GM23338 (cell line): ENCODE measurements at regions not wholly inside any gene's neighbourhood (a gene's known extent, or its start where the extent isn't known, plus 50 kb on each side); places are given as distances from the start of the nearest gene placed in this dataset.

Source experiments
- ATAC-seq: fragments of 200-7000 bp; cut with Tn5 transposase; 3 replicates; pipeline ENCODE4 v1.9.1; 2020
- DNase-seq: peaks from one replicate; pipeline ENCODE4 v3.0.0-alpha.2; 2015; ENCODE audit warnings: low spot score
- H2AFZ ChIP-seq: fragments of 200-600 bp; sonication (generic); 2 replicates; pipeline ENCODE4 v1.8.0; 2016; ENCODE audit warnings: antibody characterized with exemption, mild to moderate bottlenecking, moderate library complexity
- H3F3A ChIP-seq: fragments of 200-600 bp; sonication (generic); replicated peaks from 2 replicates; pipeline ENCODE4 v1.8.0; 2017; ENCODE audit warnings: antibody characterized with exemption, mixed run types, low read depth
- H3K27ac ChIP-seq: fragments of 200-600 bp; sonication (generic); 2 replicates; pipeline ENCODE4 v1.6.1; 2016; ENCODE audit warnings: low read depth
- H3K27me3 ChIP-seq: fragments of 200-600 bp; sonication (generic); 2 replicates; pipeline ENCODE4 v1.8.0; 2016; ENCODE audit warnings: mild to moderate bottlenecking, mixed run types, moderate library complexity; ENCODE audit not compliant: insufficient read depth
- H3K36me3 ChIP-seq: fragments of 200-600 bp; sonication (generic); 2 replicates; pipeline ENCODE4 v1.8.0; 2016; ENCODE audit warnings: mild to moderate bottlenecking; ENCODE audit not compliant: insufficient read depth
- H3K4me1 ChIP-seq: fragments of 200-600 bp; sonication (generic); 2 replicates; pipeline ENCODE4 v1.8.0; 2016; ENCODE audit warnings: mild to moderate bottlenecking, moderate library complexity; ENCODE audit not compliant: insufficient read depth
- H3K4me2 ChIP-seq: fragments of 200-600 bp; sonication (generic); 2 replicates; pipeline ENCODE4 v1.7.1; 2017; ENCODE audit warnings: mixed run types
- H3K4me3 ChIP-seq: fragments of 200-600 bp; sonication (generic); 2 replicates; pipeline ENCODE4 v1.6.1; 2016; ENCODE audit warnings: mixed run types
- H3K79me2 ChIP-seq: fragments of 200-600 bp; sonication (generic); replicated peaks from 2 replicates; pipeline ENCODE4 v1.8.0; 2017; ENCODE audit warnings: mild to moderate bottlenecking; ENCODE audit not compliant: insufficient read depth
- H3K9me2 ChIP-seq: fragments of 200-600 bp; sonication (generic); 2 replicates; pipeline ENCODE4 v1.8.0; 2017; ENCODE audit not compliant: insufficient read depth
- H4K20me1 ChIP-seq: fragments of 200-600 bp; sonication (generic); replicated peaks from 2 replicates; pipeline ENCODE4 v1.8.0; 2017; ENCODE audit warnings: mild to moderate bottlenecking; ENCODE audit not compliant: insufficient read depth
- H3K27ac Mint-ChIP-seq: 2 replicates; pipeline ENCODE4 v1.8.0; 2020; ENCODE audit warnings: inconsistent platforms, mild to moderate bottlenecking, moderate library complexity, mixed read lengths
- H3K27me3 Mint-ChIP-seq: 3 replicates; pipeline ENCODE4 v1.8.0; 2022; ENCODE audit warnings: low read depth, mild to moderate bottlenecking, moderate library complexity, mixed read lengths, inconsistent platforms; ENCODE audit not compliant: insufficient read depth, poor library complexity
- H3K36me3 Mint-ChIP-seq: 3 replicates; pipeline ENCODE4 v1.8.0; 2021; ENCODE audit warnings: low read depth, mild to moderate bottlenecking, inconsistent platforms, moderate library complexity, mixed read lengths
- H3K4me1 Mint-ChIP-seq: 3 replicates; pipeline ENCODE4 v1.8.0; 2020; ENCODE audit warnings: mild to moderate bottlenecking, inconsistent platforms, mixed read lengths
- H3K4me3 Mint-ChIP-seq: 3 replicates; pipeline ENCODE4 v1.8.0; 2021; ENCODE audit warnings: moderate library complexity, mild to moderate bottlenecking, inconsistent platforms, mixed read lengths
- H3K9me3 Mint-ChIP-seq: 3 replicates; pipeline ENCODE4 v1.8.0; 2020; ENCODE audit warnings: moderate library complexity, mild to moderate bottlenecking, inconsistent platforms, mixed read lengths
- CREB1 ChIP-seq: fragments of 250-450 bp; sonication (Bioruptor Pico); IDR thresholded peaks from 2 replicates; pipeline ENCODE4 v1.5.0; 2020; ENCODE audit warnings: low read depth, mild to moderate bottlenecking, moderate library complexity
- ETS1 ChIP-seq: IDR thresholded peaks from 2 replicates; pipeline ENCODE4 v1.6.1; 2016; ENCODE audit warnings: antibody characterized with exemption
- EZH2 ChIP-seq: fragments of 200-600 bp; sonication (generic); IDR thresholded peaks from one replicate; pipeline ENCODE4 v1.8.0; 2017; ENCODE audit warnings: antibody characterized with exemption, mild to moderate bottlenecking, low read depth; ENCODE audit not compliant: unreplicated experiment
- EZH2phosphoT487 ChIP-seq: fragments of 200-600 bp; sonication (generic); IDR thresholded peaks from one replicate; pipeline ENCODE4 v1.8.1; 2018; ENCODE audit warnings: antibody characterized with exemption; ENCODE audit not compliant: unreplicated experiment
- JUNB ChIP-seq: IDR thresholded peaks from one replicate; pipeline ENCODE4 v1.6.1; 2016; ENCODE audit warnings: antibody characterized with exemption; ENCODE audit not compliant: unreplicated experiment
- NANOG ChIP-seq: IDR thresholded peaks from 2 replicates; pipeline ENCODE4 v1.6.1; 2016; ENCODE audit warnings: antibody characterized with exemption, borderline replicate concordance
- POLR2AphosphoS5 ChIP-seq: IDR thresholded peaks from 2 replicates; pipeline ENCODE4 v1.6.1; 2016; ENCODE audit warnings: antibody characterized with exemption, low read depth
- REST ChIP-seq: IDR thresholded peaks from one replicate; pipeline ENCODE4 v1.6.1; 2018; ENCODE audit warnings: antibody characterized with exemption; ENCODE audit not compliant: unreplicated experiment
- ZNF114 ChIP-seq: fragments of 250-450 bp; sonication (Bioruptor Pico); IDR thresholded peaks from 2 replicates; pipeline ENCODE4 v1.5.0; 2020; ENCODE audit warnings: mild to moderate bottlenecking, moderate library complexity
- ZNF331 ChIP-seq: fragments of 250-450 bp; sonication (Bioruptor Pico); IDR thresholded peaks from 2 replicates; pipeline ENCODE4 v1.5.0; 2020; ENCODE audit warnings: low read depth, mild to moderate bottlenecking, moderate library complexity
- ZNF462 ChIP-seq: fragments of 250-450 bp; sonication (Bioruptor Pico); IDR thresholded peaks from 2 replicates; pipeline ENCODE4 v1.5.0; 2020; ENCODE audit warnings: mild to moderate bottlenecking, moderate library complexity

GRCh38 chr5:98158440-98158839 lies 615.0 kb upstream of the RGMB start (continued):
- TF ChIP-seq ETS1 (no peak), JUNB (no peak), EZH2phosphoT487 (no peak)

- H3K79me2 ChIP-seq: no peaks in the 10 kb centered on the region
- Mint-ChIP-seq H3K27me3 (no peaks in the 10 kb centered on the region), H3K4me1 (no peaks in the 10 kb centered on the region), H3K4me3 (no peak overlapping the region), H3K36me3 (peaks cover 3% of the 10 kb centered on the region; the same call in 1 of the 3 replicates), H3K9me3 (no peaks in the 10 kb centered on the region), H3K27ac (no peak overlapping the region)
- TF ChIP-seq ETS1: no peak
- TF ChIP-seq POLR2AphosphoS5: no peak
- TF ChIP-seq REST: no peak
- TF ChIP-seq CREB1 (CRISPR knock-in tag): no peak
- no peak for TF ChIP-seq ZNF462 (CRISPR knock-in tag)
- no peak for TF ChIP-seq JUNB
- TF ChIP-seq NANOG: no peak
- TF ChIP-seq ZNF331 (CRISPR knock-in tag): no peak
- TF ChIP-seq EZH2: no peak
- TF ChIP-seq ZNF114 (CRISPR knock-in tag): no peak
- H3K4me3 ChIP-seq: no peak overlapping the region
- no peak overlapping the region for H3K27ac ChIP-seq
- no peaks in the 10 kb centered on the region for H3F3A ChIP-seq
- H2AFZ ChIP-seq: no peak overlapping the region
- H3K4me1 ChIP-seq: no peaks in the 10 kb centered on the region
- no peak overlapping the region for H3K4me2 ChIP-seq
- H3K27me3 ChIP-seq: no peaks in the 10 kb centered on the region
- DNase-seq: no peak
- no peaks in the 10 kb centered on the region for H4K20me1 ChIP-seq
- H3K36me3 ChIP-seq: no peaks in the 10 kb centered on the region
- no peak for ATAC-seq
- 0 out of 2 replicates have a peak, but pooled peaks cover 21% of the 10 kb centered on the region for H3K9me2 ChIP-seq
Measured at GRCh38 chr5:98163796-98164493, 609.5 kb upstream of the RGMB start.
